GM18511 (cell line): ENCODE measurements at regions not wholly inside any gene's neighbourhood (a gene's known extent, or its start where the extent isn't known, plus 50 kb on each side); places are given as distances from the start of the nearest gene placed in this dataset.
"Not testable (repeated sequence)": the region's sequence is repeated elsewhere in the genome, so short reads cannot be mapped to it uniquely, and the experiment has no call there.

Source experiments
- ATAC-seq: cut with Tn5 transposase; IDR thresholded peaks from one replicate; pipeline ENCODE4 v1.9.1; 2021; ENCODE audit warnings: mild to moderate bottlenecking, moderate library complexity; ENCODE audit not compliant: unreplicated experiment

- no peak for ATAC-seq
These were observed 719.1 kb upstream of the ANO3 start for GRCh38 chr11:25612806-25613205.

- no peak for ATAC-seq
These were observed 718.5 kb upstream of the ANO3 start for GRCh38 chr11:25613451-25613850.

GRCh38 chr11:25613865-25614264 is 718.1 kb upstream of the ANO3 start:
- no peak for ATAC-seq

GRCh38 chr11:25615069-25615468 is 716.9 kb upstream of the ANO3 start:
- no peak for ATAC-seq

GRCh38 chr11:25615841-25616240 is 716.1 kb upstream of the ANO3 start:
- ATAC-seq: no peak

- no peak for ATAC-seq
These were observed 706.8 kb upstream of the ANO3 start for GRCh38 chr11:25625094-25625493.

GRCh38 chr11:25628030-25628429 is 703.9 kb upstream of the ANO3 start:
- no peak for ATAC-seq

- ATAC-seq: no peak
These were observed 698.7 kb upstream of the ANO3 start for GRCh38 chr11:25633230-25633629.

GRCh38 chr11:25649220-25649619 is 682.7 kb upstream of the ANO3 start:
- not testable (repeated sequence) for ATAC-seq

GRCh38 chr11:25650319-25650718 is 681.6 kb upstream of the ANO3 start:
- ATAC-seq: no peak

GRCh38 chr11:25655636-25656035 is 676.3 kb upstream of the ANO3 start:
- no peak for ATAC-seq

- no peak for ATAC-seq
These were observed 673.0 kb upstream of the ANO3 start for GRCh38 chr11:25658916-25659315.

- ATAC-seq: no peak
These were observed 672.2 kb upstream of the ANO3 start for GRCh38 chr11:25659706-25660105.

- no peak for ATAC-seq
These were observed 664.1 kb upstream of the ANO3 start for GRCh38 chr11:25667871-25668270.

- ATAC-seq: no peak
These were observed 640.0 kb upstream of the ANO3 start for GRCh38 chr11:25691959-25692358.

GRCh38 chr11:25702417-25702816 is 629.5 kb upstream of the ANO3 start:
- ATAC-seq: no peak

GRCh38 chr11:25710975-25711374 is 621.0 kb upstream of the ANO3 start:
- no peak for ATAC-seq

GRCh38 chr11:25727944-25728343 is 604.0 kb upstream of the ANO3 start:
- no peak for ATAC-seq

- no peak for ATAC-seq
These were observed 601.7 kb upstream of the ANO3 start for GRCh38 chr11:25730230-25730629.

GRCh38 chr11:25733777-25734176 is 598.2 kb upstream of the ANO3 start:
- no peak for ATAC-seq

- ATAC-seq: no peak
These were observed 597.2 kb upstream of the ANO3 start for GRCh38 chr11:25734591-25735211.

GRCh38 chr11:25737071-25737675 is 594.8 kb upstream of the ANO3 start:
- no peak for ATAC-seq

- no peak for ATAC-seq
These were observed 590.0 kb upstream of the ANO3 start for GRCh38 chr11:25741886-25742285.
